HCT116 (cell line): ENCODE measurements at regions not wholly inside any gene's neighbourhood (a gene's known extent, or its start where the extent isn't known, plus 50 kb on each side); places are given as distances from the start of the nearest gene placed in this dataset.

ENCODE experiments used
- POLR2A ChIP-seq: IDR thresholded peaks from 2 replicates; pipeline ENCODE4 v1.7.0; 2011; ENCODE audit warnings: borderline replicate concordance; ENCODE audit not compliant: insufficient read depth, insufficient read length; ENCODE audit errors: extremely low read depth
- POLR2AphosphoS5 ChIP-seq: IDR thresholded peaks from 2 replicates; pipeline ENCODE4 v1.6.1; 2011; ENCODE audit warnings: mild to moderate bottlenecking, low read depth, low read length, moderate library complexity
- SRF ChIP-seq: IDR thresholded peaks from 2 replicates; pipeline ENCODE4 v1.6.1; 2012; ENCODE audit warnings: low read depth
- TCF7L2 ChIP-seq: IDR thresholded peaks from 2 replicates; pipeline ENCODE4 v1.7.0; 2011; ENCODE audit warnings: borderline replicate concordance, inconsistent platforms; ENCODE audit not compliant: insufficient read depth, insufficient read length; ENCODE audit errors: extremely low read depth
- TF ChIP-seq, protein P1 (sequence below), 3 experiments: fragments of 200-600 bp in 1 of 3; sonication (generic) in 1 of 3; IDR thresholded peaks in 2 of 3; conservative IDR thresholded peaks in 1 of 3; 2 replicates each; pipeline ENCODE4 v1.5.1; 2012 to 2017; ENCODE audit warnings: low read depth in 2 of 3, low read length in 2 of 3, antibody characterized with exemption in 1 of 3, borderline replicate concordance in 1 of 3, control low read depth in 1 of 3, mild to moderate bottlenecking in 1 of 3, mixed read lengths in 1 of 3, mixed run types in 1 of 3, moderate library complexity in 1 of 3; ENCODE audit not compliant: insufficient read depth in 1 of 3

DNA sequence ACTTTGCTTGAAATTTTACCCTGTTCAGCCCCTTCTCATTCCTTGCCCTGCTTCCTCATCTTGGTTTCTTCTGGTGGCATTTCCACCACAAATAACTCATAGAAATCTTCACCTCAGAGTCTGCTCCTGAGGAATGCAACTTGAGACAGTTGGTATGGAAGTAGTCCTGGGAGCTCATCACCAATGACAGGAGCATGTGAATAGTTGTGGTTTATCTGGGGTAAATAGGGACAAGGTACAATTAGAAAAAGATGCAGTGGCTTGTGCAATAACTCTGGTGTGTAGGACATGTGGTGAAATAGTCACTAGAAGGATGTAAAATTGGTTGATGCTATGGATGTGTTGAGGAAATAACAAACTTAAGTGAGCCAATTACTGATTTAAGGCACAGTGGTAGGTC lies 72.7 kb upstream of the CHRNA7 start:
- TF ChIP-seq, protein P1, sequence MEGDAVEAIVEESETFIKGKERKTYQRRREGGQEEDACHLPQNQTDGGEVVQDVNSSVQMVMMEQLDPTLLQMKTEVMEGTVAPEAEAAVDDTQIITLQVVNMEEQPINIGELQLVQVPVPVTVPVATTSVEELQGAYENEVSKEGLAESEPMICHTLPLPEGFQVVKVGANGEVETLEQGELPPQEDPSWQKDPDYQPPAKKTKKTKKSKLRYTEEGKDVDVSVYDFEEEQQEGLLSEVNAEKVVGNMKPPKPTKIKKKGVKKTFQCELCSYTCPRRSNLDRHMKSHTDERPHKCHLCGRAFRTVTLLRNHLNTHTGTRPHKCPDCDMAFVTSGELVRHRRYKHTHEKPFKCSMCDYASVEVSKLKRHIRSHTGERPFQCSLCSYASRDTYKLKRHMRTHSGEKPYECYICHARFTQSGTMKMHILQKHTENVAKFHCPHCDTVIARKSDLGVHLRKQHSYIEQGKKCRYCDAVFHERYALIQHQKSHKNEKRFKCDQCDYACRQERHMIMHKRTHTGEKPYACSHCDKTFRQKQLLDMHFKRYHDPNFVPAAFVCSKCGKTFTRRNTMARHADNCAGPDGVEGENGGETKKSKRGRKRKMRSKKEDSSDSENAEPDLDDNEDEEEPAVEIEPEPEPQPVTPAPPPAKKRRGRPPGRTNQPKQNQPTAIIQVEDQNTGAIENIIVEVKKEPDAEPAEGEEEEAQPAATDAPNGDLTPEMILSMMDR (IDR thresholded peaks at IDR 0.05 in 2 of 3, conservative IDR thresholded peaks at IDR 0.05 in 1 of 3; ENCODE audit: borderline replicate concordance in 1 of 3, insufficient read depth in 1 of 3, low read depth in 2 of 3, low read length in 2 of 3), result no peak
- no peak for TF ChIP-seq SRF
- no peak for TF ChIP-seq TCF7L2
- no peak for TF ChIP-seq POLR2AphosphoS5
- TF ChIP-seq POLR2A, result no peak
